SIG-M5 treated with dmso at 0.1 percent for 504 hours (cell line): ENCODE measurements at regions not wholly inside any gene's neighbourhood (a gene's known extent, or its start where the extent isn't known, plus 50 kb on each side); places are given as distances from the start of the nearest gene placed in this dataset.

Experiments
- DNase-seq: peaks from one replicate; lab custom pipeline; 2025; ENCODE audit not compliant: unreplicated experiment; lab: John Stamatoyannopoulos, UW

DNA sequence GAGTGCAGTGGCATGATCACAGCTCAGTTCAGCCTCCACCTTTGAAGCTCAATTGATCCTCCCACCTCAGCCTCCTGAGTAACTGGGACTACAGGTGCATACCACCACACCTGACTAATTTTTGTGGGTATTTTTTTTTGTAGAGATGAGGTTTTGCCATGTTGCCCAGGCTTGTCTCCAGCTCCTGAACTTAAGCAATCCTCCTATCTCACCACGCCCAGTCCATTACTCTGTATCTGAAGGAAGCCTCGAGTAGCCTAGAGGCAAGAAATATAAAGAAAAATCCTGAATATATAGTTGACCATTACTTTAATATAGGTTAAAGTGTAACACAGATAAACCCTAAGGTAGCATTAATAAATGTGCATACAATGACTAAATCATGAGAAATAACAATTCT is 686.8 kb upstream of the PIK3C3 start:
- DNase-seq: no peak

DNA sequence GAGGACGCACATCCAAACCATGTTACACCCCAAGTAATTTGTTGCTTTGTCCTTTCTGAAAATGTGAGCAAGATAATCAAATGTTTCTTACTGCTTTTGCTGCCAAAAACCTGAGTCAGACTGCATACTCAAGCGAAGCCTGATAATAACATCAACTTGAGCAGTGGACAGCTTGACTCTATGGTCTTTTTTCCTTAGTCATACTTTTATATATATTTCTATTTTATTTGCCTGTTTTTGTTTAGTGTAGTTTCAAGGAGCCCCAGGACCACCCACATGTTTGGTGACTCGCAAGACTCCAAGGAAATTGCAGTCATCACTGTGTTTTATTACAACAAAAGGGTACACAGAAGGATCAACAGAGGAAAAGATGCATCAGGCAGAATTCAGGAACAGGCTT is 688.4 kb upstream of the PIK3C3 start:
- DNase-seq: no peak

DNA sequence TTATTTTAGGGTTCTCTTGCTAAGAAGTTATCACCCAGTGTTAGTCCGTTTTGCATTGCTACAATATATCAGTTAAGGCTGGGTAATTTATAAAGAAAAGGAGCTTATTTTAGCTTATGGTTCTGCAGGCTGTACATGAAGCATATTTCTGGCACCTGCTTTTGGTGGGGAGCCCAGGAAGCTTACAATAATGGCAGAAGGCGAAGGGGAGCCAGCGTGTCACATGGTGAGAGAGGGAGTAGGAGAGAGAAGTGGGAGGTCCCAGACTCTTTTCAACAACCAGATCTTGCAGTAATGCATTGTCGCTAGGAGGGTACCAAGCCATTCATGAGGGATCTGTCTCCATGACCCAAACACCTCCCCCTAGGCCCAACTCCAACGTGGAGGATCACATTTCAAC is 688.8 kb upstream of the PIK3C3 start:
- no peak for DNase-seq

DNA sequence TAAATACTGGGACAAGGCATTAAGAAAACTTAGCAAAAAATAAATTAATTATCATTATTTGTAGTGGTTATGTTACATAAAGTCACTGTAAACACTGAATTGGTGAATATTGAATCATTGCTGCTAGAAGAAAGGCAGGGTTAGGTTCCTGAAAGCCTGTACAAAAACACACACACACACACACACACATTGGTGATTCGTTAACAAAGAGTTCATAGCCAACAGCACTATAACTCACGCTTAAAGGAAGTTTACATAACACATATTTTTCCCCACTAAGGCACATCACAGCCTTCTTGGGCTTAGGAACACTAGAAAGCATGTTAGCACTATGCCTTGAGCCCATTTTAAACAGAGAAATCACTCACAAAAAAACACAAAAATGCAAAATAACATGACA is 690.0 kb upstream of the PIK3C3 start:
- DNase-seq: no peak

DNA sequence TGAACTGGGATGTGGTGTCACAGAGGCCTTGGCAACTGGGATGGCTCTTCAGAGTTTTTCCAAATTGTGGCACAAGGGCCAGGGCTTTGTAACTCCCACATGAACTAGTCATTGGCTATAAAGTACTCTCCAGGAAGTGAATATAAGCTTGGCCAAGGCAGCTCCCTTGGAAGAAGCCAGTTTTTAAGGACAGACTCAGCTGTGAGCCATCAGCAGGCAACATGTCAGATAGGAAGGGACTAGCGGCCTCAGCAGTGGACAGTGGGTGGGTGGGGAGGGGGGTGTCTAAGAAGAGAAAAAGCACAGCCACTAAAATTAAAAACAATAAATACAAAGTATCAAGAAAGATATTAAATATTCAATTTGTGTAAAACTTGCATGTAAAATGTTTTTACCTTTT is 691.1 kb upstream of the PIK3C3 start:
- DNase-seq: no peak

DNA sequence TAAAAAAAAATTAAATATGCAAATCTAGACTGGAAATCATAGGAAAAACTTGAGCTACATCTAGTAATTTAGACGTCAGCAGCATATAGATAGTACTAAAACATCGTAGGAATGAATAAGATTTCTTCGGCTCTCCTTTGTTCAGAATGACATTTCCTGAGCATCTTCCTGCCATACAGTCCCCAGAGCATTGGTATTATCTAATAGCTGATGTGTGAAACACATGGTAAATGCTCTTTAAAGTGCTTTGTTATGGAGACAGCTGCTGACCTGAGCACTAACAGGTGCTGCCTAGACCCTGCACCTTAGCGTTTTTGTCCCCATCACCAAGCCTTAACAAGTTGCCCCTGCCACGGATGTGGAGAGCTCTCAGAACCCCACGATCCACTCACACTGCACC is 692.3 kb upstream of the PIK3C3 start:
- no peak for DNase-seq

DNA sequence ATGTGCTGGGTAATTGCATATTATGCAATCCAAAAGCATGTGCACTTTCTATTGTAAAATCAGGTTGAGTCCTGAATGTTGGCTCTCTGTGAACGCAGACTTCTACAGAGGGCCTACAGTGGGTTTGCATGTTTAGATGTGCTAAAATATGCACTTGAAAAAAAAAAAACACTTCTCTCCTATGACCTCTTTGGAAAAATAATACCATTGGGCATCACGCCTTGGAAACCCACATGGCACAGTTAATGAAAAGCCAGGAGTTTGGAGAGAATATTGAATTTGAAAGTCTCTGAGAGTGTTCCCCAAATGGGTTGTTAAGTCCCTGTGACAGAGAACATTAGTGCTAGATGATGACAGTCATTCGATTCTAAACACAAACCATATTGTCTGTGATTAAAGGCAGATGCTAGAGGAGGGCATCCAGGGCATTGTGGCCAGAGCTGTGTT is 710.4 kb upstream of the PIK3C3 start:
- no peak for DNase-seq

DNA sequence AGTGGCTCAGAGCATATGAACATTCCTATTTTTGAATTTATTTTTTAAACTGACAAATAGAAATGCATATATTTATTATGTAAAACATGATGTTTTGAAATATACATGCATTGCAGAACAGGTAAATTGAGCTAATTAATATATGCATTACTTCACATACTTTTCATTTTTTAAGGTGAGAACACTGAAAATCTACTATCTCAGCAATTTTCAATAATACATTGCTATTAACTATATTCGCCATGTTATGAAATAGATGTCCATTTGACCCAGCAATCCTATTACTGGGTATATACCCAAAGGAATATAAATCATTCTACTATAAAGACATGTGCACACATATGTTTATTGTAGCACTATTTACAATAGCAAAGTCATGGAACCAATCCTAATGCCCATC is 717.7 kb upstream of the PIK3C3 start:
- DNase-seq: no peak

DNA sequence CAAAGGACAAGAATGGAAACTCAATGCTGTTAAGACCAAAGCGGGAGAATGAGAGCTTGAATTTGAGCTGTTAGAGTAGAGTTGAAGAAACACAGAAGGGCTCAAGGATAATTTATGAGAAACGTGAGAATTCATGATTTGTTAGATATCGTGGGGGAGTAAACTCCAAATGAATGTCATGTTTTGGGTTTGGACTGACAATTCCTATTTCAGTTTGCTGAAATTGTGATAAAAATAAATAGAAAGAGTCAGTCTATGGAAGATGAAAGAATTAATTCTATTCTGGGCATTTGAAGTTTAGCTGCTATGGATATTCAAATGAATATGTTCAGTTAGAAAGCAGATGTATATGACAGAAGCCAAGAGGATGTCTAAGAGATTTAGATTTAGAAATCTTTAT is 723.4 kb upstream of the PIK3C3 start:
- DNase-seq: no peak

DNA sequence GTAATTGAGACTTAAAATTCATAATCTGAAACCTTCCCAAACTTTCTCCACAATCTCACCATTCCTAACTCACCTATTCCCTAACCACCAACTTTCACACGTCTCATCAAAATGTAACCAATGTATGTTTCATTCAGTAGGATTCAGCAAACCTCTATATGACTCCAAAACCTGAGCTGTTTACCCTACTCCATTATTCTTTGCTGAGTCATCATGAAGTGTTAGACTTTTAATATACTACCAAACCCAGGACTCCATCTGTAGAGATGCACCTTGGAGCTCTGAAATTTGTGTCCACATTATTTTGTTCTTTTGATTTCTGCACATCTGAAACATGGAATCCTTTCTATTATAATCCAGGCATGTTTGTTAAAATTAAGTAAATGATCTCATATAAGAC is 727.0 kb upstream of the PIK3C3 start:
- DNase-seq: no peak

DNA sequence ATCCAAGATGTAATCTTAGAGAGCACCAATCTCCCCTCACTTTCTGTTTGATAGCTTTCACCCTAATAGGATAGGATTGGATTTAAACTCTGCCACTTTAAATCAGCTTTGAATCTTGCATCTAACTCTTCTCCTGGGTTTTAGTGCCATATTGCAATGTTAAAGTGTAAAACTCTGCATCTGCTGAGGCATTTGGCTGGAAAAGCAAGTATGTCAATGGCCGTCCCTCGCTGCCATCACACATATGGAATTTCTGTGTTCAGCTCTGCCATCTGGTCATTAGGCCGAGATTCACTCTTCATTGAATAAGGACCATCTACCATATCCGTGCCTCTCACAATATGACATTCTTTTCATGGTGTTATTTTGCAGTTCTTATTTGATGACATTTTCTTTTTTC is 728.1 kb upstream of the PIK3C3 start:
- no peak for DNase-seq

DNA sequence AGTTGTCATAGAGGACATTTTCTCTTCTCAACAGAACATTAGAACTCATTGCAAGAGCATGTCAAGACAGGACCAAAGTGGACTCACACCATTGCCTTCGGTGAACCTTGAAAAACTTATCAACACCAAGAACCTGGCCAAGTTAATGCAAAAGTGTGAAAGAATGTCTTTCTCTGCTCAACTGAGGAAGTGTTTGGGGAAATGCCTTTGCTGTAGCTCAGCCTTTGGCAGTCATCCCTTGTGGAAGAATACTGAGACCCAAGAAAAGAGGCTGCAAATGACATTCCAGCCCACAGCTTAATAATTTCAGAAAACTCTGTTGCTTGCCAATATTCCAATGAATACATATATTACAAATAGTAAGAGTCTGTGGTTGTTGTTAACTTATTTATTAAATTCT is 728.8 kb upstream of the PIK3C3 start:
- DNase-seq: no peak

DNA sequence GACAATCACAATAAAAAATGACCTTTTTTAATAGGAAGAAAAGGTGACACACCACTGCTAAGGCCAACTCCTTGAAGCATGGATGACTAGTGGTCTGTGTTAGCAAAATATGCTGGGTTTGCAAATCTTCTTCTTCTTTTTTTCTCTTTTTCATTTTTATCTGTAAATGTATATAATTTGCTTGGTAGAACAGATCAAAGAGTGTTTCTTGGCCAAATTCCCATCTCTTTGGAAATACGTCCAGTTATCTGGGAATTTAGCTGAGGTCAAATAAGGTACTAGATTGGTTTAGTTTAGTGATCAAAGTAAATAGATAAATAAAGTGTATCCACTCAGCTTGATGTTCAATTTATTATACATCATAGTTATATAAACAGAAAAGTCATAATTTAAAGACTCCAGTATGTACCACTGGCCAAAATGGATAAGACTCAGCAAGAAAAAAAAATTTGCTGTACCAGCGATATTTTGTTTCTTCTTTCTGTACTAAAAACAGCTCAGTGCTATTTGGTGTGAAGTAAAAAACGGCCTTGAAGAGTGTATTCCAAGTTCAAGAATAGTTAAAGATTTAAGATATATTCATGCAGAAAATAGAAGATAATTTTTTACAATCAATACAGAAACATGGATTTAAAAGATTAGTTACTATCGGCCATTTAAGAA is 738.6 kb upstream of the PIK3C3 start:
- no peak for DNase-seq

DNA sequence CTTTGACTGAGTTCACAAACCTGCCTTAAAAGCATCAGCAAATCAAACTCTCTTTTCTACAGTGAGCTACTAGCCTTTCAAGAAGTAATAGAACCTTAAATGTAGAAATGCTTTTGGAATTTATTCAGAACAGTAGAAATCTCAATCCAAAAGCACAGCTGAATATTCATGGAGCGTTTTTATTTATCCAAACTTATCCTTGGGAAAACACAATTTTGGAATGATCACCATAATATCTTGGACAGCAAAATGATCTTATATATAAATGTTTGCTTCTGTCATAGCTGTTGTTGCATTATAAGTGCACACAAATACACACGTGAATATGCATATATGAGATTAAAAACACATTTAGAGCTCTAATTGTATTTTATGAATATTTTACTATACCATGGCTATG is 747.3 kb upstream of the PIK3C3 start:
- DNase-seq: no peak

DNA sequence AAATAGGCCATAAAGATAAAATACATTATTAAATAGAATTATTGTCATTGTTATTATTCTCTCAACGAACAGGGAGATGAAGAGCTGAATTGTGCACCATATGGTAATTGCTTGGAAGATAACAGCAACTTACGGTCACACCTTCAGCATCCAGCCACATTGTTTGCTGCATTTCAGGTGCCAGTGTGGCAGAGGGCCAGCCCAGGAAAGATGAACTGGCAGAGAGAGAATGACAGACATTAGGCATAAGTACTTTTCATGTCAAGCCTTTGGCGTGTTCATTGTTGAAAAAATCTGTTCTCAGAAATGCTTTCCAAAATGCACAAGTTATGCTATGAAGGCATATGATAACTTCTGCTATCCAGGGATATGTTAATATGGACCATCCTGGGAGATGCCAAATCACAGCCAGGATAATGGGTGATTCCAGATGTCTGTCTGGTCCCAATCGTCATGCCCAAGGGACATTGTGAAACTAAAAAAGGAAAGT is 748.6 kb upstream of the PIK3C3 start:
- DNase-seq: no peak

DNA sequence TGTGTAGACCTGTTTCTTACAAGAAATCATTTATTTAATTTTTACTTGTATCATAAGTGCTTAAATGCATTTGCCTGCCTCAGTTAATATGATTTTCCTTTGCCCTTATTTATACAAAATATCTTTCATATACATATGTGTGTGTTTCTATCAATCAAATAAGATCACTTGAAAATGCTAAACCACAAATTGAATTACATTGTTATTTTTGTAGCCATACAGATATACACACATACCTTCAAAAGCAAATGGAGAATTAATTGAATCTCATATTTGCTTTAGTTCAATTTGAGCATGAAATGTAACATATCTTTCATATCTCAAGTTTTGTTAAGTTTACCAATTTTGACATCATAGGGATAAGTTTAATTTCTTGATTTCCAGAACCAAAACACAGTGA is 755.8 kb upstream of the PIK3C3 start:
- no peak for DNase-seq

DNA sequence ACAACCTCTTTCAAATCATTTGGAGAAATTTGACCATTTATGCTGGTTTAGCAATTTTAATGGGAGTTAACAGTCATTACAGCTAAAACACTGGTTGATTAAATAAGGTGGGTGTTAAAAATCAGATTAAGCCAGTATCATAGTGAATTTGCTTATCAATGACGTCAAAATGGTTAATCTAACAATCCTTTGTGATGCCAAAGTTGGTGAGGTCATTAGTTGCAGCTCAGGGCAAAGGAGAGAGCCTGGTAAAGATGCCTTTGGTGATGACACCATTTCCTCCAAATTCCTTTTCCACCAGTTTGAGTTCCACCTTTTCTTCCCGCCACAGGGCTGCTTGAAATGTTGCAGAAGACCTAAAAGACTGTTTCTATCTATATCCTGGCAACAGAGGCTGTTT is 757.1 kb upstream of the PIK3C3 start:
- DNase-seq: no peak

DNA sequence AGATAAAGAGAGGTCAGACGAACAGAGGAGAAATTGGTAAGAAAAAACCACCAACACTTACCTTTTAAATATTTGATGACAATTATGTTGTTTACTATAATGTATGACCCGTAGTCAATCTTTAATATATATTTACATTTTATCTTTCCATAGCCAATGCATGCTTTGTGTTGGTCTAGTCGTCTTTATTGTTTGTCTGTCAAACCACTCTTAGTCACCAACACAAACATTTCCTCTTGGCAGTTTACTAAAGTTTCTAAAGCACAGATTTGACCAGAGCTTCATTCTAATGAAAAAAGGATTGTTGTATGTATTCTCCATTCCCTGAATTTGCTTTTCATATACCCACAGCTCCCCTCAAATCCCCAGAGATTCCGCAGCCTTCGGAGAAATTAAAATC is 784.7 kb upstream of the PIK3C3 start:
- DNase-seq: no peak

DNA sequence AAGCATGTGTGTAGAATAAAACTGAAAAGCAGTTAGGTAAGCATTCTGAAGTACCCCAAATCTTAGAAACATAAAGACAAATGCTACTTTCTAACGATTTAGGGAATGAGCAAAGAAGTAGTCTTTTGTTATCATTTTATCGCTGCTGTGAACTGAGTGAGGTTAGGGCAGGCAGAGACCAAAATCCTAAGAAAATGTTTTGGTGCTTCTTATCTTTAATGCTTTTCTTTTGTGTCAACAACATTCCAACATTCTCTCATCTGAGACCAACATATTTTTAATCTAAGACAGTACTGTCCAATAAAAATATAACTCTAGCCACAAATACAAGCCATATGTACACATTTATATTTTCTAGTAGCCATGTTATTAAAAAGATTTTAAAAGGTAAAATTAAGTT is 789.4 kb upstream of the PIK3C3 start:
- DNase-seq: no peak

DNA sequence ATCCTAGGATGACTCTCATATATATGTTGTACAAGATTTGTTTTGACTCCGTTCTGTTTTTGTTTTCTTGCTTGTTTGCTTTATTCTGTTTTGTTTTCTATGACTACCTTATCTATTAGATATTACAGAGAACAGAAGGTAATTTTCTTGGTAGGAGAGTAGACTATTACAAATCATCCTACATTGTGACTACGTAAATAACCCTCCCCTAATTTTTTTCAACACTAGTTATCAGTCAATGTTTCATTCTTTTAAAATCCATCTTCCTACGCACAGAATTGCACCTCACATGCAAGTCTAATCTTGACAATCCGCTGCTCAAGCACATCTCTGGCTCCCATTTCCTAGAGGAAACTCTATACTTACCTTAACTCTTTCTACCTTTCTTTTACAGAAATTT is 792.3 kb upstream of the PIK3C3 start:
- no peak for DNase-seq

DNA sequence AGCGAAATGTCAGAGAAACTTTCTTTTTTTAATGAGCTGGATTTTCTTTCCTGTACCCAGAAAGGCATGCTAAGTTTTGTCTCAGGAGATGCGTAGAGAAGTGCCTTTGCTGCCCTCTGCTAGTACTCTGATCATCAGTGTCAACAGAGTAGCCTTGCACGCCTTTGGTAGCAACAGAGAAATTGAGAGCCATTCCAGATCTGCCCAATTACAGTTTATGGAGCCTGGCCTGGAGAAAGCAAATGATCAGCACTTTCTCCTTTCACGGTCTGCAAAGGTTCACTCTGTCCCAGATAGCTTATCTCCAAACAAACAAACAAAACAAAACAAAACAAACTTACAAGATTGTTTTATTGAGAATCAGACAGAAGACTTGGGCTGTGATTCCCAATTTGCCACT is 792.8 kb upstream of the PIK3C3 start:
- no peak for DNase-seq

DNA sequence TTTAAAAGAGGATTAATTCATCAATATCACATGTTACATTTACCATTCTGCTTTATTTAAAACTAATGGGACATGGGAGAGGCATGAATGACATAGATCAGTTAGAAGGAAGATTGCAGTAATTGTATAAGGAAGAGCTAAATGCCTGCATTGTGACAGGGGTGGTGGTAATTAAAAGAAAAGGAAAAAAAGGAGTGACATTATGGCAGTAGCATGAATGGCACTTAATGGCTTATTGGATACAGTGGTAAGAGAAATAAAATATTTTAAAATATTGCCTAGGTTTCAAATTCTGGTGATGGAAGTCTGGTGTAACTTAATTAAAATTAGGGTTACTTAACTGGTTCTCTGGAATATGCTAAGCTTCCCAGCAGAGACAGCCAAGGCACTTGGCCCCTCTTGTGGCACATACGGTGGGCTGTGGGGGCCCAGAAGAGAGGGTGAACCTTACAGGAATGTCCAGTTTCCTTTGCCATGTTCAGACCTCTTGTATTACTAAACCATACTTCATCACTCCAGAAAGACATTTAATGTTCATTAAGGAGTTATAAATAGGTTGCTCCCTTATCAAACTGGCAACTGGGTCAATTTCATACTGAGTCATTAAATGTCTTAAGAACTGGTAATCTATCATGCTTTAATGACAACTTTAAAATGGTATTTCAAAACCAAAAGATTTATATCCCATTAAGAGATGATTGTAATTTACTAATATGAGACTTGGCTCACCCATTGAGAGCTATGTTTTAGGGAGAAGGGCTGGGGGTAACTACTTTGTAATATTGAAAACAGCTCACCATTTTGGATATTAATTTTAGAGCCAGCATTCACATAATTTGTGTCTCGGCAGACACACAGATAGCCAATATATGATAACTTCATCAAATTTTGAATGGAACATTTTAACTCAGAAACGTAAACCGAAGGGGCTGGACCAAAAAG is 798.9 kb upstream of the PIK3C3 start:
- no peak for DNase-seq
